BJ (cell line): ENCODE measurements at regions not wholly inside any gene's neighbourhood (a gene's known extent, or its start where the extent isn't known, plus 50 kb on each side); places are given as distances from the start of the nearest gene placed in this dataset.

Source experiments
- CTCF ChIA-PET: fragments of 350-600 bp; formaldehyde crosslinking; extraction: SDS; loops from one replicate; lab custom pipeline; 2021; ENCODE audit warnings: antibody characterized with exemption, inconsistent platforms; lab: Yijun Ruan, JAX
- POLR2A ChIA-PET: fragments of 300-600 bp; sonication (Branson Sonifier 250); formaldehyde crosslinking; extraction: SDS; loops from one replicate; lab custom pipeline; 2021; ENCODE audit warnings: antibody characterized with exemption; lab: Charles Lee
- DNase-seq: peaks from one replicate; pipeline ENCODE4 v3.0.0-alpha.2; 2011; ENCODE audit warnings: low read depth
- H3K27me3 ChIP-seq: 2 replicates; pipeline ENCODE4 v1.6.0; 2011; ENCODE audit warnings: low read length; ENCODE audit not compliant: control insufficient read depth, insufficient read depth
- H3K36me3 ChIP-seq: 2 replicates; pipeline ENCODE4 v1.5.1; 2011; ENCODE audit warnings: low read length; ENCODE audit not compliant: control insufficient read depth, insufficient read depth
- H3K4me3 ChIP-seq: 2 replicates; pipeline ENCODE4 v1.5.1; 2011; ENCODE audit warnings: low read depth, mild to moderate bottlenecking, control low read depth, low read length
- TF ChIP-seq, protein P1 (sequence below): IDR thresholded peaks from 2 replicates; pipeline ENCODE4 v1.5.1; 2011; ENCODE audit warnings: low read depth, mild to moderate bottlenecking, control low read depth, inconsistent platforms, low read length, moderate library complexity; ENCODE audit not compliant: insufficient read depth

DNA sequence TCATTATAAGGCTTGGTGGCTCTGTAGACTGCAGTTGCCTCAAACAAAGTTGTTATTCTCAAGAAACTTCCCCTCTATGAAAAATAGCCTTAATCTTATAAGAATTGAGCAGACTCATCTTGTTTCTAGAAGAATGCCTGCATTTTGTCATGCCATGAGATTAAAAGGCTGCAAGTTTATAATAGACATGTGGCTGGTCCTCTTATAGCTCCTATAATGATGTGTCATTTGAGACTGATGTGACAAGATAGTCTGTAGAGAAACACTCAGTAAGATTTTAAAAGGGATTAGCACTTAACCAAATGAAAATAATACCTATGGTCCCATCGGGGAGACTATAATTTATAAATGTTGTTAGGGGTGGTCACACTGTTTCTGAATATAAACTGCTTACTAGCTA, 312.5 kb downstream of the OXSM start:
- no peak for DNase-seq
- Histone ChIP-seq H3K27me3 (no peaks in the 10 kb centered on the region), H3K4me3 (no peak overlapping the region), H3K36me3 (no peaks in the 10 kb centered on the region)
- ChIA-PET CTCF (no interaction called here), POLR2A (no interaction called here)
- TF ChIP-seq, protein P1, sequence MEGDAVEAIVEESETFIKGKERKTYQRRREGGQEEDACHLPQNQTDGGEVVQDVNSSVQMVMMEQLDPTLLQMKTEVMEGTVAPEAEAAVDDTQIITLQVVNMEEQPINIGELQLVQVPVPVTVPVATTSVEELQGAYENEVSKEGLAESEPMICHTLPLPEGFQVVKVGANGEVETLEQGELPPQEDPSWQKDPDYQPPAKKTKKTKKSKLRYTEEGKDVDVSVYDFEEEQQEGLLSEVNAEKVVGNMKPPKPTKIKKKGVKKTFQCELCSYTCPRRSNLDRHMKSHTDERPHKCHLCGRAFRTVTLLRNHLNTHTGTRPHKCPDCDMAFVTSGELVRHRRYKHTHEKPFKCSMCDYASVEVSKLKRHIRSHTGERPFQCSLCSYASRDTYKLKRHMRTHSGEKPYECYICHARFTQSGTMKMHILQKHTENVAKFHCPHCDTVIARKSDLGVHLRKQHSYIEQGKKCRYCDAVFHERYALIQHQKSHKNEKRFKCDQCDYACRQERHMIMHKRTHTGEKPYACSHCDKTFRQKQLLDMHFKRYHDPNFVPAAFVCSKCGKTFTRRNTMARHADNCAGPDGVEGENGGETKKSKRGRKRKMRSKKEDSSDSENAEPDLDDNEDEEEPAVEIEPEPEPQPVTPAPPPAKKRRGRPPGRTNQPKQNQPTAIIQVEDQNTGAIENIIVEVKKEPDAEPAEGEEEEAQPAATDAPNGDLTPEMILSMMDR: no peak

DNA sequence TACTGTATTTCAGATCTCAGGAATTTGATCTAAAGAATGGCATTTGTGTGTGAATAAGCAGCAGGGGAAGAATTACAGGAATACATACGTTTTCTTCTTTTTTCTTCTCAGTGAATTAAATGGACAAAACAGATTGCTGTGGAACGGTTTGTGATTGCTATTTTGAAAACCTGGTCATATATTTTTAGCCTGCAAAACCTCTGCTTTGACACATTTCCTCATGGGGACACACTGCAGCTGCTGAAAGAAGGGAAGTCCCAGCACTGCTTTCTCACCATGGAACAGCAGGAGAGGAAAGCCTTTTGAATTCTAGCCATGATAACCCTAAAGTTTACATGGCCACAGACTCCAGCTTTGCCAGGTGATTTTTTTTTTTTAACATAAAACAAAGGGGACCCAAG, 315.0 kb downstream of the OXSM start:
- TF ChIP-seq, protein P1: no peak
- ChIA-PET POLR2A (no interaction called here), CTCF (no interaction called here)
- no peaks in the 10 kb centered on the region for H3K36me3 ChIP-seq
- DNase-seq: no peak
- H3K4me3 ChIP-seq: no peak overlapping the region
- H3K27me3 ChIP-seq: no peaks in the 10 kb centered on the region

DNA sequence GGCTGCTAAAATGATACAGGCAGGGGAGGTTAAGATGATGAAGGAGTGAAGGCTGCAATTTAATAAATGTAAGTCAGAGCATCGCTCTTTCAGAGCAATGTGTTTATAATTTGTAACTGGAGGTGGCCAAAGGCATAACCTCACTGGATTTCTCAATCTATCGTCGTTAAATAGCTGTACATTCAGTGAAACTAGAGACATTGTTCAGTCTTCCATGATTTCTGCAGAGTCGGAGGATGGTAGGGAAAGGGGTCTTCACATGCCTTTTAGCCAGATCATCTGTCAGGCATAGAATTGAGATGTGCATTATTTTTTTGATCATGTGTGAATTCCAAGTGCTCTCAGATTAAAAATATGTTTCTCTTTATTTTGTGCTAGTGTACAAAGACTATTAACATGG, 315.4 kb downstream of the OXSM start:
- TF ChIP-seq, protein P1: no peak
- H3K36me3 ChIP-seq: no peaks in the 10 kb centered on the region
- no peak for DNase-seq
- H3K27me3 ChIP-seq: no peaks in the 10 kb centered on the region
- no peak overlapping the region for H3K4me3 ChIP-seq
- POLR2A ChIA-PET: no interaction called here
- CTCF ChIA-PET: no interaction called here

DNA sequence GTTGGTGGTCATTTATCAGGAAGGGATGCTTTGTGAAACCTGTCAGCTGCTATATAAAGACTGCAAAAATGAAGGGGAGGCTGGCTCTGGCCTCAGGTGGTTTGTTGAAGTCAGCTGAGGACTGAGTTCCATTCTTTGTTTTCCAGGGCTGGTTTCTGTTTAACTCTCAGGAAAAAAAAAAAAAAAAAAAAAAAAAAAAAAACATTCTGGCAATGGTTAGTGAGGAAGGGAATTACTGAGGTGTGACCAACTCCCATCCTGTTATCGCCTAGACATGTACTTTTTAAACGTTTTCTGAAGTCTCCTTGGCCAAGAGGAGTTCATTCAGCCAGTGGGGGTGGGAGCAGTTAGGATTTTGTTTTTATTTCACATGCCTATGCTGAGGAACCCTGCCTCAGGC, 316.3 kb downstream of the OXSM start:
- no peaks in the 10 kb centered on the region for H3K36me3 ChIP-seq
- ChIA-PET CTCF (no interaction called here), POLR2A (no interaction called here)
- H3K27me3 ChIP-seq: no peaks in the 10 kb centered on the region
- no peak for DNase-seq
- TF ChIP-seq, protein P1: no peak
- no peak overlapping the region for H3K4me3 ChIP-seq

DNA sequence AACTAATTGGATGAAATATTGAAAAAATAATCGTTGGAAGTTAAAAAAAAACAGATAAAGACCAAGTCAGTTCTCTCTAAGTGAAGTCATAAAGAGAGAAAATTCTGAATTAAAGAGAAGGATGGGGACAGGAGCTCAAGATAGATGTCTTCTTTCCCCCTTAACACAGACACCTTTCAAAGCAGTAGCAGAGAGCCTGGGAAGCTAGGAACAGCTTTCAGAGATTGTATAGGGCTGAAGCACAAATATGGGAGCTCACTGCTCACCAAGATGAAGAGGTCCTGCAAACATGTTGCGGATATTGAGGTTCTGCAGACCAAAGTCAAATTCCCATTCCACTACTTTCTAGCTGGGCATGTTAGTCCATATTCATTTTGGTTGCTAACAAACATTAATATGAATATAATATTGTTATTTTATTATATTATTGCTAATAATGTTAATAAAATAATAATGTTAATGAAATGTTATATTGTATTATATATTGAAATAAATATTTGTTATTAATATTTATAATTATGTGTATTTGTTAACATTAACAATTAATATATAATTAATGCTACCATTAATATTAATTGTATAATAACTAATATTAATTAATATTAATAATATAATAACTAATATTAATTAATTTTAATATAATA, 319.1 kb downstream of the OXSM start:
- no peak for DNase-seq
- H3K27me3 ChIP-seq: no peaks in the 10 kb centered on the region
- POLR2A ChIA-PET: no interaction called here
- no peak overlapping the region for H3K4me3 ChIP-seq
- H3K36me3 ChIP-seq: no peaks in the 10 kb centered on the region
- CTCF ChIA-PET: interaction anchor here (0.6 kb wide), 1 partner anchor 251 kb away, joined by 4 read pairs; no protein-coding TSS in a partner anchor
- TF ChIP-seq, protein P1: no peak
